Hematopoietic multipotent progenitor cell treated with erythropoietin and hydrocortisone succinate and interleukin-3 and kit ligand, for 15 days (in vitro differentiated cells): ENCODE measurements at regions not wholly inside any gene's neighbourhood (a gene's known extent, or its start where the extent isn't known, plus 50 kb on each side); places are given as distances from the start of the nearest gene placed in this dataset.

ENCODE experiments used
- DNase-seq: peaks from one replicate; pipeline ENCODE4 v3.0.0-alpha.2; 2015; ENCODE audit warnings: low spot score

GRCh38 chr15:79230766-79231165, 51.8 kb upstream of the ANKRD34C start:
- DNase-seq = no peak

- no peak for DNase-seq
Measured at GRCh38 chr15:79222808-79223207, 59.7 kb upstream of the ANKRD34C start.

GRCh38 chr15:79221696-79222095, 60.8 kb upstream of the ANKRD34C start:
- DNase-seq = no peak

- no peak for DNase-seq
Measured at GRCh38 chr15:79219393-79220056, 63.0 kb upstream of the ANKRD34C start.

GRCh38 chr15:79218588-79219200, 63.8 kb upstream of the ANKRD34C start:
- DNase-seq = no peak

- DNase-seq = no peak
Measured at GRCh38 chr15:79213650-79214049, 68.9 kb upstream of the ANKRD34C start.

- no peak for DNase-seq
Measured at GRCh38 chr15:79212589-79213157, 69.8 kb upstream of the ANKRD34C start.

GRCh38 chr15:79211481-79211880, 71.0 kb upstream of the ANKRD34C start:
- no peak for DNase-seq

GRCh38 chr15:79209690-79210089, 72.8 kb upstream of the ANKRD34C start:
- no peak for DNase-seq

- DNase-seq = no peak
Measured at GRCh38 chr15:79209116-79209515, 73.4 kb upstream of the ANKRD34C start.

GRCh38 chr15:79208179-79208578, 74.3 kb upstream of the ANKRD34C start:
- no peak for DNase-seq

GRCh38 chr15:79206940-79207339, 75.6 kb upstream of the ANKRD34C start:
- no peak for DNase-seq

GRCh38 chr15:79204886-79205675, 77.4 kb upstream of the ANKRD34C start:
- no peak for DNase-seq

GRCh38 chr15:79198461-79198860, 84.1 kb upstream of the ANKRD34C start:
- DNase-seq = no peak

GRCh38 chr15:79197285-79197684, 85.2 kb upstream of the ANKRD34C start:
- DNase-seq = no peak

- DNase-seq = no peak
Measured at GRCh38 chr15:79195802-79196201, 86.7 kb upstream of the ANKRD34C start.

- no peak for DNase-seq
Measured at GRCh38 chr15:79195239-79195638, 87.3 kb upstream of the ANKRD34C start.

- no peak for DNase-seq
Measured at GRCh38 chr15:79194386-79194785, 88.1 kb upstream of the ANKRD34C start.

GRCh38 chr15:79193549-79193948, 89.0 kb upstream of the ANKRD34C start:
- no peak for DNase-seq

GRCh38 chr15:79193103-79193502, 89.4 kb upstream of the ANKRD34C start:
- no peak for DNase-seq

- no peak for DNase-seq
Measured at GRCh38 chr15:79192462-79193036, 90.0 kb upstream of the ANKRD34C start.

GRCh38 chr15:79190093-79190492, 92.4 kb upstream of the ANKRD34C start:
- no peak for DNase-seq

- DNase-seq = no peak
Measured at GRCh38 chr15:79186616-79187015, 95.9 kb upstream of the ANKRD34C start.
